ENCODE measurements at regions not wholly inside any gene's neighbourhood (a gene's known extent, or its start where the extent isn't known, plus 50 kb on each side); places are given as distances from the start of the nearest gene placed in this dataset.

- no peak for DNase-seq
These were observed 250.9 kb upstream of the HTR2A start for GRCh38 chr13:47147812-47148119.

DNA sequence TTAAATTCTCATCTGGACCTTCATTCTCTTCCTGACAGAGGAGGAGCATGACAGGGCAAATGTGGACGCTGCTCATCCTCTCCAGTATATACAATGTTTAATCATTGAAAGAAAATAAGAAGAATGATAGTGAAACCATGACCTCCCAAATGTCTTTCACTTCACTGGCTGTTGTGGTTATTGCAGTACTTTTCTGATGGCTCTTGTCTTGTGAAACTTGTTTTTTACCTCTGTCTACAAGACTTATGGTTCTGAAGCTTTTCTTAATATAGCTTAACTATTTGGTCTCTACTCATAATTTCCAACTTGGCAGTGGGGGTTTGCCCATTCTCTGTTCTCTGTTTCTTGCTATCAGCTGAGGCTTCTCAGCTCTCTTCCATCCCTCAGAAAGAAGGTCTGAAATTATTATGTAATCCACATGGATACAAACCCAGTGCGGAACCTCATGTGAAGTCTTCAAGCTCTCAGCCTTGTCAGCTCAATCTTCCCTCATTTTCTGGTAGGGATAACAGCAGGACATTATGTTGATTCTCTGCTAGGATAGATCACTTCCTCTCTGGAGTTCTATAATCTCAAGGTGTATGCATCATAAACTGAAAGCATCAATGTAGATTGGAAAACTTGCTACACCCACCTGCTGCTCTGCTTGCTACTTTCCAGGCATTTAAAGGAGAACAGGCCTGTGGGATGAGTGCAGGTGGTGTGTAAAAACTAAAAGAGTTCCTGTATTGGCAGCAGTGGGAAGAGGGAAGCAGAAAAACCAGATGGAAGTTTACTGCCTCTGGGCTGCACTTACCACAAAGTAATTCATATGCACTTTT is 250.3 kb upstream of the HTR2A start:
- DNase-seq, result no peak

- no peak for DNase-seq
These were observed 249.3 kb upstream of the HTR2A start for GRCh38 chr13:47146136-47146535.

DNA sequence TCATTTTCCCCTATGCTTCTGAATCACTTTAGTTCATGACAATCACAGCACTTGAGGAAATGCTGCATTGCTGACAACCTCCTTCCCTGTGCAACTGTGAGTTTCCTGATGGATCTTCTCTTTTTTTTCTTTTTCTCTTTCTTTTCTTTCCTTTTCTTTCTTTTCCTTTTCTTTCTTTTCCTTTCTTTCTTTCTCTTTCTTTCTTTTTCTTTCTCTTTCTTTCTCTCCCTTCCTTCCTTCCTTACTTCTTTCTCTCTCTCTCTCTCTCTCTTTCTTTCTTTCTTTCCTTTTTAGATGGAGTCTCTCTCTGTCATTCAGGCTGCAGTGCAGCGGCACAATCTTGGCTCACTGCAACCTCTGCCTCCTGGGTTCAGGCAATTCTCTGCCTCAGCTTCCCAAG is 247.9 kb upstream of the HTR2A start:
- no peak for DNase-seq

GRCh38 chr13:47142105-47142504 is 245.3 kb upstream of the HTR2A start:
- no peak for DNase-seq

GRCh38 chr13:47139519-47139918 is 242.7 kb upstream of the HTR2A start:
- no peak for DNase-seq

GRCh38 chr13:47136504-47136941 is 239.7 kb upstream of the HTR2A start:
- DNase-seq, result no peak

- no peak for DNase-seq
These were observed 239.1 kb upstream of the HTR2A start for GRCh38 chr13:47135800-47136503.

GRCh38 chr13:47134939-47135489 is 238.2 kb upstream of the HTR2A start:
- DNase-seq, result no peak

DNA sequence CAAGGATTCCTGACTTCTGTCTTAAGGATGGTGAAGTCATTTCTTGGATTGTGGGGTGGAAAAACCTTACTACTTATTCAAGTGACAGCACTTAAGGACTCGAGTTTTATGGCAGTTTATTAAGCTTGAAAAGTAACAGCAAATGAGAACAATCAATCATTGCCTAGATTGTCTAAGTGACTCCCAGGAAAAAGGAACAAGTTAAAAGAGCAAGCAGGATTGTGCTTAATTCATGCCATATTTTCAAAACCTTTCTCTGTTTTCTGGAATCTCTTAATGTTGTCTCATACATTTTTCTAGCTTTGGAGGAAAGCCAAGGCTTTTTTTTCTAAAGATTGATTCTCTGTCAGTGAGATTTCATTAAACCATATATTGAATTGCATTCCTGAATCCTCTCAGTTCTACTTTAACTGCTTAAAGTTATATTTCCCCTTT is 236.2 kb upstream of the HTR2A start:
- DNase-seq, result no peak

DNA sequence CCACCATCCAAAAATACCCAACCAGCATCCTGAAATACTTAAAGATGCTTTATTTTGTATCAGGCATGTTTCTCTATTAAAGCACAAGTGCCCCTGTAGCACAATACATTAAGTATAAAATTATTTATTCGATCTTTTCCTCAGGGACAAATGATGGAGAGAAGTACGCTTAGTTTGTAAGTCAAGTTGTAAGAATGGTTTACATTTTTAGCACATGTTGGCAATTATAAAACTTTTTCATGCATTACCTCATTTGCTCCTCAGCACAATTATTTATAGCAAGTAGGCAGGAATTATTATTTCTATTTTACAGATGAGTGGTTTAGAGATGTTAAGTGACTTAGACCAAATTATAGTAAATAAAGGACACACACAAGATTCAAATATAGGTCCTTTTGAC is 232.6 kb upstream of the HTR2A start:
- DNase-seq, result no peak

- DNase-seq, result no peak
These were observed 229.6 kb upstream of the HTR2A start for GRCh38 chr13:47126432-47126831.

DNA sequence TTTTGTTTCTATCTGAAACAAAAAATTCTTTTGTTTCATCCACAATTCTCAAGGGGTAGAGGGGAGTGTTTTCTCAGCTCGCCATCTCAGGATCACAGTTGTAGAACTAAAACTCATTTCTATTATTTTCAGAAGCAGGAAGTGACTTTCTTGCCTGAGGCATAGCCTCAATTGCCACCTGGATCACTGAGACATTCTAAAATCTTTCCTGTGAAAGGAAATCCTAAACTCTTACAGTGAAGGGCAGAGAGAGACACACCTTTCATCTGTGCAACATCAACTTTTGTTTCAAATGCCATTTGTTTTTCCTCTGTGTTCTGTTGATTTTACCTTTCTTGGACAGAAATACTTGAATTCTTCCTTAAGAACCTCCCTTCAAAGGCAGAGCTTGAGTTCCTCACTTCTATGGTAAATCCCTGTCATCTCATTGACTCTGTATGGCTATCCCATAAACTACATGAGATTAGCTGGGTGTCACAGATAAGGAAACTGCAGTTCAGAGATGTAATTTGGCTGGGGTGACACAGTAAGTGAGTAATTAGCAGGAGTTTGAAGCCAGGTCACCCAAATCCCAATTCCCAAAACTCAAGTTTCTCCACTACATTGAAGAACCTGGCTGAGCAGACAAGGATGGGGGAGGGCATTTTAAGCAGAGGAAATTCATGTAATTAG is 224.4 kb upstream of the HTR2A start:
- no peak for DNase-seq

GRCh38 chr13:47120282-47120681 is 223.4 kb upstream of the HTR2A start:
- no peak for DNase-seq

- no peak for DNase-seq
These were observed 222.9 kb upstream of the HTR2A start for GRCh38 chr13:47119575-47120235.

- DNase-seq, result no peak
These were observed 220.4 kb upstream of the HTR2A start for GRCh38 chr13:47117268-47117667.

DNA sequence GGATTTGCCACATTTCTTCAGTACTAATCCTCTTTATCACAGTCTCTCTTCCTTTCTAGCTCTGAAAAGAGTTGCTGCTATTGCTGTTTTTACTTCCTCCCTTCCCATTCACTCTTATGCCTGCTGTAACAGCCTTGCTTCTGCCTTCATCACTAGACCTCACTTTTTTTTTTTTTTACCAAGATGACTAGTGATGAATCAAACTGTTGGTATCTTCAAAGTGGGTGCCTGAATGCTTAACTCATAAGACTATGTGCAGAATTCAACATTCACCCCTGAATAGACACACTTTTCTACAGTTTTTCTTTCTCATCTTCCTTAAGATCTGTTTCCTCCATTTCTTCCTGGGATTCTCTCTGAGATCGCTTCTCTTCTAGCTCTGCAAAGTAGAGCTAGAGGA is 217.2 kb upstream of the HTR2A start:
- DNase-seq, result no peak

- no peak for DNase-seq
These were observed 216.0 kb upstream of the HTR2A start for GRCh38 chr13:47112903-47113299.

DNA sequence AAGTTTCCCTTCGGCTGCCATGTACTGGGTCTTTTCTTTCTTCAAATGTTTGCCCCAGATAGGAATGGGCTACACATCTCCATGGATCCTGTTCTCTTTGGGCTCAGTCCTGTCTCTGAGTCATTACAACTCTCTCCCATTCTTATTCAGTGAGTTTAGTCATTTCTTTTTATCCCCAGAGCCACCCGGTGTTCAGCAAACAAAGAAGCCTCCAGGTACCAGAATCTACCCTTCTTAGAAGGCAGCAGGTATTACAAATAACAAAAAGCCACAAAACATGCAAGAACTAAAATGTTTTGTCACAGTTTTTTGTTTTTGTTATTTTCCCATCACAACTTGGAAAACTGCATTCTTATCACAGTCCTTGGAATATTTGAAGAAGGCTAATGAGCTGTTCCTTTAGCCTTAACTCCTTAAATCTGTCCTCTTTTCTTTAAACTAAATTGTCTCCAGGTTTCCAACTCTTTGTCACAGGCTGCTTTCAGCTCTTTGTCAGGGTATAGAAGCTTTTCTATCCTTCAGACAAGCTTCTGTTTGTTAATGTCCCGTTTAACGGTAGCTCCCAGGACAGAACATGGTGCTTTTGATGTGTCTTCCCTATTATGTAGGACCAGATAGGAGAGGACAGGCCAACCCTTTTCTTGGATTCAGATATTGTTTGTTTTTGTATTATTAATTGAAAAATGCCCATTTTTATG is 215.5 kb upstream of the HTR2A start:
- no peak for DNase-seq

DNA sequence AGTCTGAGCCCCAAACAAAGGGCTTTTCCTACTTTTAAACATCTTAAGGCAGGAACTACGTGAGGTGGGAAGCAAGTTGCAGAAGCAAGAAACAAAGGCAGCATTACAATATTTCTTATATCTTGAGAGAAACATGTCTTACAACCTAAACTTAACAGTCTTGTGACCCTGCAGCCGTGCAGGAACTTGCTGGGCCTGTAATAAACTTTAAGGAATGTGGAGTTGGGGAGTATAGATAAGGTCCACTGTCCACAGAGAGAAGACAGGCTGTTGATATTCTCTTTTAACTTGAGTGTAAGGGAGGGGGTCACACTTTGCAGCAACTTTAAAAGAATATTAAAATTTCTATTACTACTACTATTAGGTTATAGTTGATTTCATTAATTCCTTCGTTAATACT is 214.6 kb upstream of the HTR2A start:
- DNase-seq, result no peak

GRCh38 chr13:47110833-47111240 is 214.0 kb upstream of the HTR2A start:
- DNase-seq, result no peak

- no peak for DNase-seq
These were observed 213.3 kb upstream of the HTR2A start for GRCh38 chr13:47110141-47110540.

DNA sequence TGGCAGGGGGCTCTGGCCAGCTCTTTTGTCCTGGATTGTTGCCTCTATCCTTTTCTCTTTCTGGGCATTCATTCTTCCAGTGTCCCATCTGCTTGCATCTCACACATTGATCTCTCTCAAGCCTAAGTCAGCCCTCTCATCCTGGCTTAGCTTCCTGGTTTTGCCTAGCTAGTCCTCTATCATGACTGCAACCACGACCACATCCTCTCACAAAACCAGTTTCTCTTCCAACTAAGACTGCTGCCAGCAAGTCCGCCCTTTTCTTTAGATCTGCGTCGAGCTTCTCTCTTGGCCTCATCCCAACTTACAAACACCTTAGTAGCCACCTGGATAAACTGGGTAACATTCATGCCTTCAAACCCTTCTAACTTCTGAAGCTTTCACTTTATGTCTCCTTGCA is 212.2 kb upstream of the HTR2A start:
- no peak for DNase-seq

All from SW 1271 (cell line).